GM06990 (cell line): ENCODE measurements at regions not wholly inside any gene's neighbourhood (a gene's known extent, or its start where the extent isn't known, plus 50 kb on each side); places are given as distances from the start of the nearest gene placed in this dataset.

ENCODE experiments used
- DNase-seq: peaks from one replicate; pipeline ENCODE4 v3.0.0-alpha.2; 2011; ENCODE audit not compliant: insufficient read length; ENCODE audit errors: extremely low read depth
- H3K27me3 ChIP-seq: replicated peaks from 2 replicates; pipeline ENCODE4 v1.6.0; 2011; ENCODE audit warnings: low read length; ENCODE audit not compliant: control insufficient read depth, insufficient read depth
- H3K36me3 ChIP-seq: 2 replicates; pipeline ENCODE4 v1.5.1; 2011; ENCODE audit warnings: low read length; ENCODE audit not compliant: control insufficient read depth, insufficient read depth
- H3K4me3 ChIP-seq: replicated peaks from 2 replicates; pipeline ENCODE4 v1.5.1; 2011; ENCODE audit warnings: low read depth, mild to moderate bottlenecking, control low read depth, low read length
- TF ChIP-seq, protein P1 (sequence below): IDR thresholded peaks from 2 replicates; pipeline ENCODE4 v1.5.1; 2011; ENCODE audit warnings: low read length, control low read depth, mild to moderate bottlenecking, inconsistent platforms; ENCODE audit not compliant: insufficient read depth, poor library complexity, severe bottlenecking

- Histone ChIP-seq H3K36me3 (no peaks in the 10 kb centered on the region), H3K27me3 (no peaks in the 10 kb centered on the region), H3K4me3 (no peak overlapping the region)
- no peak for DNase-seq
- TF ChIP-seq, protein P1, sequence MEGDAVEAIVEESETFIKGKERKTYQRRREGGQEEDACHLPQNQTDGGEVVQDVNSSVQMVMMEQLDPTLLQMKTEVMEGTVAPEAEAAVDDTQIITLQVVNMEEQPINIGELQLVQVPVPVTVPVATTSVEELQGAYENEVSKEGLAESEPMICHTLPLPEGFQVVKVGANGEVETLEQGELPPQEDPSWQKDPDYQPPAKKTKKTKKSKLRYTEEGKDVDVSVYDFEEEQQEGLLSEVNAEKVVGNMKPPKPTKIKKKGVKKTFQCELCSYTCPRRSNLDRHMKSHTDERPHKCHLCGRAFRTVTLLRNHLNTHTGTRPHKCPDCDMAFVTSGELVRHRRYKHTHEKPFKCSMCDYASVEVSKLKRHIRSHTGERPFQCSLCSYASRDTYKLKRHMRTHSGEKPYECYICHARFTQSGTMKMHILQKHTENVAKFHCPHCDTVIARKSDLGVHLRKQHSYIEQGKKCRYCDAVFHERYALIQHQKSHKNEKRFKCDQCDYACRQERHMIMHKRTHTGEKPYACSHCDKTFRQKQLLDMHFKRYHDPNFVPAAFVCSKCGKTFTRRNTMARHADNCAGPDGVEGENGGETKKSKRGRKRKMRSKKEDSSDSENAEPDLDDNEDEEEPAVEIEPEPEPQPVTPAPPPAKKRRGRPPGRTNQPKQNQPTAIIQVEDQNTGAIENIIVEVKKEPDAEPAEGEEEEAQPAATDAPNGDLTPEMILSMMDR: no peak
These were observed 1048.7 kb downstream of the ADGRL2 start for GRCh38 chr1:82849460-82849859.

GRCh38 chr1:82848043-82848442, 1047.3 kb downstream of the ADGRL2 start:
- H3K4me3 ChIP-seq: no peak overlapping the region
- TF ChIP-seq, protein P1: no peak

DNA sequence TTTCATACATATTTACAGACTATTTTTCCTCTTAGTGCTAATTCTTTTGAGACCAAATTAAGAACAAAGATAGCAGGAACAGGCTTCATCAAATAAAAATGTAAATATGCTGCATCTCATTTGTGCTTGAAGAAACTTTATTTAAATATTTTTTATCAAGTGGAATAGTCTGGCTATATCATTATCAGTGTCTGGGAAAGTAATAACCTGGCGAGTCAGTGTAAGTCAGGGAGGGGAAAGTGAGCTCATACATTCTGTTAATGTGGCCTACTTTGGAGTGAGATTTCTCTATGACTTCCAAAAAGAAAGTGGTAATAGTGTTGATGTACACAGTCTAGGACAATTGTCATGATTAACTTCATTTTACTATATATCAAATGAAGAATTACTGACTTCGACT, 1045.1 kb downstream of the ADGRL2 start:
- DNase-seq: no peak
- Histone ChIP-seq H3K4me3 (no peak overlapping the region), H3K36me3 (no peaks in the 10 kb centered on the region), H3K27me3 (no peaks in the 10 kb centered on the region)
- TF ChIP-seq, protein P1: no peak

More at GRCh38 chr1:82848043-82848442, 1047.3 kb downstream of the ADGRL2 start:
- H3K27me3 ChIP-seq: no peaks in the 10 kb centered on the region
- DNase-seq: no peak
- H3K36me3 ChIP-seq: no peaks in the 10 kb centered on the region

- DNase-seq: no peak
- TF ChIP-seq, protein P1: no peak
- Histone ChIP-seq H3K36me3 (no peaks in the 10 kb centered on the region), H3K4me3 (no peak overlapping the region), H3K27me3 (no peaks in the 10 kb centered on the region)
These were observed 1044.4 kb downstream of the ADGRL2 start for GRCh38 chr1:82844911-82845827.

- H3K4me3 ChIP-seq: no peak overlapping the region
- DNase-seq: no peak
- H3K27me3 ChIP-seq: no peaks in the 10 kb centered on the region
- no peaks in the 10 kb centered on the region for H3K36me3 ChIP-seq
- TF ChIP-seq, protein P1: no peak
These were observed 1043.7 kb downstream of the ADGRL2 start for GRCh38 chr1:82844447-82844846.
